GM12874 (cell line): ENCODE measurements at regions not wholly inside any gene's neighbourhood (a gene's known extent, or its start where the extent isn't known, plus 50 kb on each side); places are given as distances from the start of the nearest gene placed in this dataset.

ENCODE experiments used
- CTCF ChIP-seq: IDR thresholded peaks from 2 replicates; pipeline ENCODE4 v1.5.1; 2011; ENCODE audit warnings: low read depth, mild to moderate bottlenecking, control low read depth, low read length, moderate library complexity; ENCODE audit not compliant: insufficient read depth

- no peak for TF ChIP-seq CTCF
Measured at GRCh38 chr3:164408326-164408725, 670.0 kb downstream of the SI start.

GRCh38 chr3:164407111-164407510 lies 671.2 kb downstream of the SI start:
- no peak for TF ChIP-seq CTCF

DNA sequence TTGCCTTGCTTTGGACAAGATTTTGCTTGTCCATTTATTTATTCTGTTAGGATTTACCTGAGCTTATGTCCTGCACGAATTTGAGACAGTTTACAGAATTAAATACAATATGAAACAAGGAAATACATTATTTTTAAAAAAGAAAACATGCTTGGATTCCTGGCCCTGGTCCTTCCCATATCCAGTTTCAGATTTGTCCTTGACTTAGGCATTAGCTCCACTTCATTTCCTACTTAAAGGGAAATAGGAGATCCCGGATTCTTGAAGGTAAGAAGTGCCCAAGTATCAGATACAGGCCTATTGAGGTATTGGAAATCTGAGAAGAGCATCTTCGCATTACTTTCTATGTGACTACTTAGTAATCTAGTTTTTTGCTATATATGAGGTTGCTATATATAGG lies 672.0 kb downstream of the SI start:
- no peak for TF ChIP-seq CTCF

DNA sequence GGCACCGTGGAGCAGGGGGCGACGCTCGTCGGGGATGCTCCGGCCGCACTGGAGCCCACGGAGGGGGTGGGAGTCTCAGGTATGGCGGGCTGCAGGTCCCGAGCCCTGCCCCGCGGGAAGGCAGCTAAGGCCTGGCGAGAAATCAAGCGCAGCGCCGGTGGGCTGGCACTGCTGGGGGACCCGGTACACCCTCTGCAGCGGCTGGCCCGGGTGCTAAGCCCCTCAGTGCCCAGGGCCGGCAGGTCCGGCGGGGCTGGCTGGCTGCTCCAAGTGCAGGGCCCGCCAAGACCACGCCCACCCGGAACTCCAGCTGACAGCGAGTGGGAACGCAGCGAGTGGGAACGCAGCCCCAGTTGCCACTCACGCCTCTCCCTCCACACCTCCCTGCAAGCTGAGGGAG lies 676.4 kb downstream of the SI start:
- no peak for TF ChIP-seq CTCF

GRCh38 chr3:164397462-164397861 lies 680.8 kb downstream of the SI start:
- no peak for TF ChIP-seq CTCF

DNA sequence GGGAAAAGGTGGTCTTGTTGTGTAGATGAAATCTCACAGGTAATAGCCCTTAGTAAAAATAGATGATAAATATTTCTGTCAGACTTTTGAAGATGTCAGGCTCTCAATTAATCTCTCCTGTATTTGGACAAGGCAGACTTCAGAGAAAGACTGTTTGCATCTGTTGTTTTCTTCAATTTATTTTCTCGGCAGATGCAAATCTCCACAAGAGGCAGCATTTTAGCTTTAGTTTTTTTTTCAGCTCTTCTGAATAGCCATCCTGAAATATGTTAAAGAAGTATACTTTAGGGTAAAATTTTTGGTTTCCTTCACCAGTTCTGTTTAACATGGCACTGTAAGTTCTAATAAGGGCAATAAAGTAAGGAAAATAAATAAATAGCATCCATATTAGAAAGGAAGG lies 685.1 kb downstream of the SI start:
- TF ChIP-seq CTCF, result no peak

DNA sequence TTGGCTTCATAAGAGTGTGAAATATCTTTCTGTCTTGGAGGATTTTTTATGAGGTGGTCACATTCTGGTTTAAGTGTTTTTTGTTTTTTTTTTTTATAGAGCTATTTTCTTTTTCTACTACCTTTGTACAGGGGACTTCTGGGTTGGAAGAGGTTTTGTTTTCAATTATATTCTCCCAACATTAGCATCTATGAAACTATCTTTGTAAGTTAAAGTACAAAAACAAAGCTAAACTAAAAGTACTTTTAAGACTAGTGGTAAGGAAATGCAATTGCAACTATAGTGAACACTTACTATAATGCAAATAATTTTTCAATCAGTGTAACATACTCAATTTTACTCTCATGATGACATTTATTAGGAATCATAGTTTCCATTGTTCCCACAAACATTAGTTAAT lies 688.2 kb downstream of the SI start:
- TF ChIP-seq CTCF, result no peak

DNA sequence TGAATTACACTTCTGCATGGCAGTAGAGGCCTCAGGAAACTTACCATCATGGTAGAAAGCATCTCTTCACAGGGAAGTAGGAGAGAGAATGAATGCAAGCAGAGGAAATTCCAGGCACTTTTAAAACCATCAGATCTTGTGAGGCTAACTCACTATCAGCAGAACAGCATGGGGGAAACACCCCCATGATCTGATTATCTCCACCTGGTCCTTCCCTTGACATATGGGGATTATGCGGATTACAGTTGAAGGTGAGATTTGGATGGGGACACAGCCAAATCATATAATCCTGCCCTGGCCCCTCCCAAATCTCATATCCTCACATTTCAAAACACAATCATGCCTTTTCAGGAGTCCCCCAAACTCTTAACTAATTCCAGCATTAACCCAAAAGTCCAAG lies 691.1 kb downstream of the SI start:
- no peak for TF ChIP-seq CTCF
